LoVo (cell line): ENCODE measurements at regions not wholly inside any gene's neighbourhood (a gene's known extent, or its start where the extent isn't known, plus 50 kb on each side); places are given as distances from the start of the nearest gene placed in this dataset.
"Not testable (repeated sequence)": the region's sequence is repeated elsewhere in the genome, so short reads cannot be mapped to it uniquely, and the experiment has no call there.

Source experiments
- DNase-seq: peaks from one replicate; pipeline ENCODE4 v3.0.0-alpha.2; 2016; ENCODE audit warnings: low spot score

- DNase-seq = no peak
Measured at GRCh38 chr5:118468085-118468484, 520.3 kb downstream of the DTWD2 start.

- no peak for DNase-seq
Measured at GRCh38 chr5:118467103-118467502, 521.2 kb downstream of the DTWD2 start.

GRCh38 chr5:118466418-118466817 is 521.9 kb downstream of the DTWD2 start:
- DNase-seq = no peak

- not testable (repeated sequence) for DNase-seq
Measured at GRCh38 chr5:118462276-118462675, 526.1 kb downstream of the DTWD2 start.

GRCh38 chr5:118461436-118461835 is 526.9 kb downstream of the DTWD2 start:
- no peak for DNase-seq

- no peak for DNase-seq
Measured at GRCh38 chr5:118459490-118459889, 528.9 kb downstream of the DTWD2 start.

GRCh38 chr5:118456085-118456484 is 532.3 kb downstream of the DTWD2 start:
- DNase-seq = no peak

GRCh38 chr5:118451697-118452247 is 536.6 kb downstream of the DTWD2 start:
- no peak for DNase-seq

- DNase-seq = no peak
Measured at GRCh38 chr5:118450554-118451332, 537.6 kb downstream of the DTWD2 start.

- no peak for DNase-seq
Measured at GRCh38 chr5:118447350-118447749, 541.0 kb downstream of the DTWD2 start.

GRCh38 chr5:118441956-118442355 is 546.4 kb downstream of the DTWD2 start:
- DNase-seq = no peak

GRCh38 chr5:118441034-118441433 is 547.3 kb downstream of the DTWD2 start:
- DNase-seq = no peak

- no peak for DNase-seq
Measured at GRCh38 chr5:118440496-118440895, 547.9 kb downstream of the DTWD2 start.

GRCh38 chr5:118439831-118440230 is 548.5 kb downstream of the DTWD2 start:
- DNase-seq = no peak

- no peak for DNase-seq
Measured at GRCh38 chr5:118435131-118435530, 553.2 kb downstream of the DTWD2 start.

GRCh38 chr5:118434522-118434921 is 553.8 kb downstream of the DTWD2 start:
- no peak for DNase-seq

- DNase-seq = no peak
Measured at GRCh38 chr5:118430076-118430475, 558.3 kb downstream of the DTWD2 start.

- no peak for DNase-seq
Measured at GRCh38 chr5:118407958-118408357, 580.4 kb downstream of the DTWD2 start.

- DNase-seq = no peak
Measured at GRCh38 chr5:118405650-118406061, 582.7 kb downstream of the DTWD2 start.

GRCh38 chr5:118397236-118397635 is 591.1 kb downstream of the DTWD2 start:
- DNase-seq = no peak

- no peak for DNase-seq
Measured at GRCh38 chr5:118392491-118392890, 595.9 kb downstream of the DTWD2 start.

- not testable (repeated sequence) for DNase-seq
Measured at GRCh38 chr5:118382931-118383330, 605.4 kb downstream of the DTWD2 start.

- no peak for DNase-seq
Measured at GRCh38 chr5:118379470-118379869, 608.9 kb downstream of the DTWD2 start.

- DNase-seq = no peak
Measured at GRCh38 chr5:118378959-118379358, 609.4 kb downstream of the DTWD2 start.
